Keratinocyte (primary cell): ENCODE measurements at regions not wholly inside any gene's neighbourhood (a gene's known extent, or its start where the extent isn't known, plus 50 kb on each side); places are given as distances from the start of the nearest gene placed in this dataset.
"Not testable (repeated sequence)": the region's sequence is repeated elsewhere in the genome, so short reads cannot be mapped to it uniquely, and the experiment has no call there.

ENCODE experiments used
- DNase-seq: peaks from one replicate; pipeline ENCODE4 v3.0.0-alpha.2; 2011; ENCODE audit warnings: low read depth, missing footprints, low spot score
- FAIRE-seq: peaks from 2 replicates; lab custom pipeline; 2011; peaks lifted over from hg19 to GRCh38; lab: Jason Lieb, UNC
- H2AFZ ChIP-seq: 2 replicates; pipeline ENCODE4 v1.6.0; 2012; ENCODE audit warnings: low read length, control low read depth, inconsistent platforms; ENCODE audit not compliant: control insufficient read depth
- H3K27ac ChIP-seq: 2 replicates; pipeline ENCODE4 v1.5.1; 2011; ENCODE audit warnings: low read length; ENCODE audit not compliant: control insufficient read depth, insufficient read depth
- H3K27me3 ChIP-seq: 3 replicates; pipeline ENCODE4 v1.6.0; 2011; ENCODE audit warnings: low read length; ENCODE audit not compliant: control insufficient read depth, insufficient read depth; ENCODE audit errors: extremely low read depth
- H3K36me3 ChIP-seq, 2 experiments: 2 replicates in 1 of 2; 3 replicates in 1 of 2; pipeline ENCODE4 v1.5.1; 2011; ENCODE audit warnings: low read length in 2 of 2, mild to moderate bottlenecking in 1 of 2; ENCODE audit not compliant: control insufficient read depth in 2 of 2, insufficient read depth in 2 of 2; ENCODE audit errors: extremely low read depth in 1 of 2
- H3K4me1 ChIP-seq: 3 replicates; pipeline ENCODE4 v1.5.1; 2011; ENCODE audit warnings: low read length; ENCODE audit not compliant: control insufficient read depth, insufficient read depth; ENCODE audit errors: extremely low read depth
- H3K4me2 ChIP-seq: 3 replicates; pipeline ENCODE4 v1.6.0; 2011; ENCODE audit warnings: low read depth, low read length; ENCODE audit not compliant: control insufficient read depth, insufficient read depth; ENCODE audit errors: extremely low read depth
- H3K4me3 ChIP-seq, 3 experiments: fragments of 200-600 bp in 1 of 3; sonication (generic) in 1 of 3; 2 replicates in 2 of 3; 3 replicates in 1 of 3; pipeline ENCODE4 v1.5.1; 2011 to 2016; ENCODE audit warnings: low read length in 3 of 3, mild to moderate bottlenecking in 3 of 3, control low read depth in 2 of 3, inconsistent platforms in 1 of 3, low read depth in 1 of 3, mixed read lengths in 1 of 3, mixed run types in 1 of 3, moderate library complexity in 1 of 3; ENCODE audit not compliant: control insufficient read depth in 2 of 3, insufficient read depth in 2 of 3; ENCODE audit errors: extremely low read depth in 1 of 3
- H3K79me2 ChIP-seq: 2 replicates; pipeline ENCODE4 v1.6.0; 2012; ENCODE audit warnings: low read length; ENCODE audit not compliant: control insufficient read depth, insufficient read depth
- H3K9ac ChIP-seq: 3 replicates; pipeline ENCODE4 v1.6.0; 2011; ENCODE audit warnings: low read length; ENCODE audit not compliant: control insufficient read depth, insufficient read depth; ENCODE audit errors: extremely low read depth
- H3K9me1 ChIP-seq: 3 replicates; pipeline ENCODE4 v1.6.0; 2011; ENCODE audit warnings: low read length; ENCODE audit not compliant: control insufficient read depth, insufficient read depth; ENCODE audit errors: extremely low read depth
- H3K9me3 ChIP-seq: 2 replicates; pipeline ENCODE4 v1.5.1; 2012; ENCODE audit warnings: low read depth, low read length; ENCODE audit not compliant: control insufficient read depth
- H4K20me1 ChIP-seq: 3 replicates; pipeline ENCODE4 v1.6.0; 2011; ENCODE audit warnings: low read length; ENCODE audit not compliant: control insufficient read depth, insufficient read depth; ENCODE audit errors: extremely low read depth
- EZH2 ChIP-seq: IDR thresholded peaks from one replicate; pipeline ENCODE4 v1.6.1; 2012; ENCODE audit warnings: inconsistent platforms, mild to moderate bottlenecking, low read length, moderate library complexity
- dilution Hi-C: fragments of 300-500 bp; cut with MboI; formaldehyde crosslinking; loops from one replicate; pipeline ENCODE4 v1.7.0; 2020; ENCODE audit warnings: low sequenced_read_pairs; ENCODE audit not compliant: extremely low pct_ligation_motif_present
- TF ChIP-seq, protein P1 (sequence below), 3 experiments: IDR thresholded peaks in 1 of 3; conservative IDR thresholded peaks in 1 of 3; optimal IDR thresholded peaks in 1 of 3; 2 replicates in 2 of 3; 3 replicates in 1 of 3; pipeline versions ENCODE3 to v1.5.1; 2011; ENCODE audit warnings: low read length in 3 of 3, mild to moderate bottlenecking in 3 of 3, moderate library complexity in 2 of 3, control low read depth in 1 of 3, inconsistent platforms in 1 of 3; ENCODE audit not compliant: insufficient read depth in 2 of 3; ENCODE audit errors: extremely low read depth in 1 of 3

DNA sequence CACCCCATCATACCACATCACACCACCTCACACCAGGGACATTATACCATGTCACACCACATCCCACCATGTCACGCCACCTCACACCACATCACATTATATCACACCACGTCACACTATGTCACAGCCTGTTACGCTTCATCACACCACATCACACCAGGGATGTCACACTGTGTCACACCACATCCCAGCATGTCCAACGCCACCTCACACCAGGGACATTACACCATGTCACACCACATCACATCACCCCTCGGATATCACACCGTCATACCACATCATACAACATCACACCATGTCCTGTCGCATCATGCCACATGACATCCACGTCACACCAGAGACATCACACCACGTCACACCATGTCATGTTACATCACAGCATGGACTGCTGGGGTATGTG lies 235.5 kb downstream of the TMEM121 start:
- DNase-seq (no peak), FAIRE-seq (no peak)
- no peaks in the 10 kb centered on the region for H3K36me3 ChIP-seq
- peaks cover 27% of the 10 kb centered on the region for H3K9me3 ChIP-seq
- H3K9ac ChIP-seq = no peak overlapping the region
- H3K27me3 ChIP-seq = no peaks in the 10 kb centered on the region
- no peaks in the 10 kb centered on the region for H3K9me1 ChIP-seq
- no peak overlapping the region for H3K4me3 ChIP-seq
- no peaks in the 10 kb centered on the region for H3K4me1 ChIP-seq
- H3K79me2 ChIP-seq = no peaks in the 10 kb centered on the region
- no peaks in the 10 kb centered on the region for H4K20me1 ChIP-seq
- no peak overlapping the region for H3K27ac ChIP-seq
- dilution Hi-C loops = no loop called here
- no peak overlapping the region for H2AFZ ChIP-seq
- TF ChIP-seq, protein P1, sequence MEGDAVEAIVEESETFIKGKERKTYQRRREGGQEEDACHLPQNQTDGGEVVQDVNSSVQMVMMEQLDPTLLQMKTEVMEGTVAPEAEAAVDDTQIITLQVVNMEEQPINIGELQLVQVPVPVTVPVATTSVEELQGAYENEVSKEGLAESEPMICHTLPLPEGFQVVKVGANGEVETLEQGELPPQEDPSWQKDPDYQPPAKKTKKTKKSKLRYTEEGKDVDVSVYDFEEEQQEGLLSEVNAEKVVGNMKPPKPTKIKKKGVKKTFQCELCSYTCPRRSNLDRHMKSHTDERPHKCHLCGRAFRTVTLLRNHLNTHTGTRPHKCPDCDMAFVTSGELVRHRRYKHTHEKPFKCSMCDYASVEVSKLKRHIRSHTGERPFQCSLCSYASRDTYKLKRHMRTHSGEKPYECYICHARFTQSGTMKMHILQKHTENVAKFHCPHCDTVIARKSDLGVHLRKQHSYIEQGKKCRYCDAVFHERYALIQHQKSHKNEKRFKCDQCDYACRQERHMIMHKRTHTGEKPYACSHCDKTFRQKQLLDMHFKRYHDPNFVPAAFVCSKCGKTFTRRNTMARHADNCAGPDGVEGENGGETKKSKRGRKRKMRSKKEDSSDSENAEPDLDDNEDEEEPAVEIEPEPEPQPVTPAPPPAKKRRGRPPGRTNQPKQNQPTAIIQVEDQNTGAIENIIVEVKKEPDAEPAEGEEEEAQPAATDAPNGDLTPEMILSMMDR (optimal IDR thresholded peaks at IDR 0.05 in 1 of 3, IDR thresholded peaks at IDR 0.05 in 1 of 3, conservative IDR thresholded peaks at IDR 0.05 in 1 of 3; ENCODE audit: extremely low read depth in 1 of 3, insufficient read depth in 2 of 3, low read length in 3 of 3) = no peak
- TF ChIP-seq EZH2 = no peak
- no peak overlapping the region for H3K4me2 ChIP-seq

DNA sequence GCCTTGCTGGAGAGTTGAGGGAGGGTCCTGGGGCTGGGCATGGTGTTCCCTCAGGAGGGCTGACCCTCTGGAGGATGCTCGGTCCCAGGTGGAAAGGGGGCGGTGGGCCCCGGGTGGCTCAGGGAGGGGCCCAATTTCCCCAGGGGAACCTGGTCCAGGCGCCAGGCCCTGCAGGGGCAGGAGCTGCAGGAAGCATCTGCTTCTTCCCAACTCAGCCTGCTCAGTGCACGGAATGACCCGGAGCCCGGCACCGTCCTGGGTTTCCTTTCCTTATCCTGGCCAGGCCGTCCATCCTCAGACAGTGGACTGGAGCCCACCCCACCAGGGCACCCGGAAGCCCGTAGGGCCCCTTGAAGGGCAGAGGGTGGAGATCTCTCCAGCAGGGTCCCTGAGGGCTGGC lies 235.9 kb downstream of the TMEM121 start:
- H3K9me1 ChIP-seq, H3K27ac ChIP-seq, DNase-seq, H3K4me2 ChIP-seq, H3K4me1 ChIP-seq, H2AFZ ChIP-seq, H3K4me3 ChIP-seq, dilution Hi-C loops, H3K27me3 ChIP-seq, H3K36me3 ChIP-seq, H3K9ac ChIP-seq, FAIRE-seq, H4K20me1 ChIP-seq, H3K79me2 ChIP-seq: not testable (repeated sequence)
- H3K9me3 ChIP-seq = peaks cover 30% of the 10 kb centered on the region

DNA sequence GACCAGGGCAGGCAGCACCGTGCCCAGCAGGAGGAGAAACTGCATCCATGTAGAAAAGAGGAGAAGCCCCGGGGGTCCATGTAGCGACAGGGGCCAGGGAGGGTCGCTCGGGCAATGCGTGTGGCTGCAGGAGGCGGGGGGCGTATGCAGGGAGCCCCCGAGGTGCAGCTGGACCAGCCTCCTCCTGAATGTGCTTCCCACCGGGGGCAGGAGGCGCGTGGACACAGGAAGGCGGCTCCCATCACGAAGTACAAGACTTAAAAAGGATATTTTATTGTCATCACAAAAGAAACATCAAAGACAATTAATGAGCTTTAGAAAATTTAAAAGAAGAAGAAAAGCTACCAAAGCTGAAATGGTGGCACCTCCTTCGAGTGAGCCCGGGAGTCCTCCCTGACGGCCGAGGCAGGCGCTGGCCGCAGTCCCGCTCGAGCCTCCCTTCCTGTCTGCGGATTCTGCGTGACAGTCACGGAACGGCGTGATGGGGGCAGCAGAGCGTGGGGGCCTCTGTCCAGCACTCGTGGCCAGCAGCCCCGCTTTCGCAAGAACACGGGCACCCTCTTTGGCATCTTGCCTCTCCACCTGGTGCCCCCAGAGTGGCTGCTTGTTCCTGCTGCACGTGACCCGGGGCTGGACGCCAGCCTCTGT lies 238.0 kb downstream of the TMEM121 start:
- H3K27ac ChIP-seq, H3K4me2 ChIP-seq, DNase-seq, H4K20me1 ChIP-seq, H3K4me3 ChIP-seq, H3K27me3 ChIP-seq, H3K9me1 ChIP-seq, H3K9ac ChIP-seq, H3K4me1 ChIP-seq, FAIRE-seq, H3K36me3 ChIP-seq, dilution Hi-C loops, H2AFZ ChIP-seq, H3K79me2 ChIP-seq: not testable (repeated sequence)
- peaks cover 34% of the 10 kb centered on the region for H3K9me3 ChIP-seq

DNA sequence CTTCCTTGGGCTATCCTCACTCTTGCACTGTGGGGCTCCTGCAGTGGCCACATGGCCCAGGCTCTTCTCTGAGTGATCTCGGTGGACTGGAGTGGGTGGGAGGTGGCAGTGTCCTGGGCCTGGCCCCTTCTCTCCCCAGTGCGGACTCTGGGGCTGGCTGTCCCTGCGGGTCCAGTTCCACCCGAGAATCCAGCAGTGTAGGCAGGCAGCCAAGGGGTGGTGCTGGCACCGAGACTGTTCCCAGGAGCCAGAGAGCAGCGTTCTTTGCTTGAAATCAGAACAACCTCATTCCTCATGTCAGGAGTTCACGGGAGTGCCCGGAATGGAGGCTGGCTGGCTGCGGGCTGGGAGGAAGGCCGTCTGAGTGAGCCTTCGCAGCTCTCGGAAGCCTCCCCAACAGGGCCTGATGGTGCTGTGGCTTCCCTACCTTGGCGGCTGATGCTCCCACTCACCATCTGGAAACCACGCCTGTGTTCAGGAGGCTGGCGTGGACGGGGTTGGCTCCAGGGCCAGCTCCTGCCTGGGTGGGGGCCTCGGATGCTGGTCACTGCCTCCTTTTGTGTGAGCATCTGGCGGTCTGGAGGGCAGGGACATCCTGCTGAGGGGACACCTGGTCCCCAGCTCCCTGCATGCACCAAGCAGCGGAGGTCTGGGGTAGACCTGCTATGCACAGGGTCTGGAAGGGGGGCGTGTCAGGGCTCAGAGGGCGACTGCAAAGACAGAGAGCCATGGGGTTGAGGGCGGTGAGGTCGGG lies 238.9 kb downstream of the TMEM121 start:
- H3K9me3 ChIP-seq = peaks cover 34% of the 10 kb centered on the region
- H3K79me2 ChIP-seq, H2AFZ ChIP-seq, DNase-seq, H3K27ac ChIP-seq, H3K36me3 ChIP-seq, FAIRE-seq, H3K27me3 ChIP-seq, H3K4me1 ChIP-seq, H3K4me3 ChIP-seq, H3K9ac ChIP-seq, dilution Hi-C loops, H3K4me2 ChIP-seq, H4K20me1 ChIP-seq, H3K9me1 ChIP-seq: not testable (repeated sequence)
